Activated naive CD8-positive, alpha-beta T cell treated with anti-CD3 and anti-CD28 coated beads for 36 hours (primary cell): ENCODE measurements at regions not wholly inside any gene's neighbourhood (a gene's known extent, or its start where the extent isn't known, plus 50 kb on each side); places are given as distances from the start of the nearest gene placed in this dataset.

Source experiments
- DNase-seq: peaks from one replicate; pipeline ENCODE4 v3.0.0; 2021
- H3K27ac Mint-ChIP-seq: one replicate; pipeline ENCODE4 v1.8.0; 2022; ENCODE audit warnings: mild to moderate bottlenecking, moderate library complexity, mixed read lengths
- H3K27me3 Mint-ChIP-seq: one replicate; pipeline ENCODE4 v1.8.0; 2022; ENCODE audit warnings: mild to moderate bottlenecking, mixed read lengths
- H3K36me3 Mint-ChIP-seq: one replicate; pipeline ENCODE4 v1.8.0; 2021; ENCODE audit warnings: mild to moderate bottlenecking, mixed read lengths
- H3K4me1 Mint-ChIP-seq: one replicate; pipeline ENCODE4 v1.8.0; 2021; ENCODE audit warnings: mixed read lengths
- H3K4me3 Mint-ChIP-seq: one replicate; pipeline ENCODE4 v1.8.0; 2022; ENCODE audit warnings: mild to moderate bottlenecking, moderate library complexity, mixed read lengths
- H3K9me3 Mint-ChIP-seq: one replicate; pipeline ENCODE4 v1.8.0; 2022; ENCODE audit warnings: mixed read lengths

- H3K9me3 Mint-ChIP-seq: no peaks in the 10 kb centered on the region
- no peaks in the 10 kb centered on the region for H3K27me3 Mint-ChIP-seq
- H3K4me1 Mint-ChIP-seq: no peaks in the 10 kb centered on the region
- no peak overlapping the region for H3K4me3 Mint-ChIP-seq
- H3K27ac Mint-ChIP-seq: no peak overlapping the region
- no peak for DNase-seq
- no peaks in the 10 kb centered on the region for H3K36me3 Mint-ChIP-seq
Observed at GRCh38 chr18:6604573-6604941, 125.0 kb upstream of the ARHGAP28 start.

GRCh38 chr18:6605115-6605869, 124.2 kb upstream of the ARHGAP28 start:
- Mint-ChIP-seq H3K4me3 (no peak overlapping the region), H3K27ac (no peak overlapping the region), H3K27me3 (no peaks in the 10 kb centered on the region), H3K36me3 (no peaks in the 10 kb centered on the region), H3K4me1 (no peaks in the 10 kb centered on the region), H3K9me3 (no peaks in the 10 kb centered on the region)
- DNase-seq: no peak

- no peak overlapping the region for H3K27ac Mint-ChIP-seq
- H3K4me3 Mint-ChIP-seq: no peak overlapping the region
- no peaks in the 10 kb centered on the region for H3K27me3 Mint-ChIP-seq
- H3K4me1 Mint-ChIP-seq: no peaks in the 10 kb centered on the region
- H3K36me3 Mint-ChIP-seq: no peaks in the 10 kb centered on the region
- DNase-seq: no peak
- H3K9me3 Mint-ChIP-seq: no peaks in the 10 kb centered on the region
Observed at GRCh38 chr18:6606411-6607085, 123.0 kb upstream of the ARHGAP28 start.

GRCh38 chr18:6607343-6607742, 122.2 kb upstream of the ARHGAP28 start:
- no peak overlapping the region for H3K27ac Mint-ChIP-seq
- no peaks in the 10 kb centered on the region for H3K9me3 Mint-ChIP-seq
- no peaks in the 10 kb centered on the region for H3K4me1 Mint-ChIP-seq
- H3K36me3 Mint-ChIP-seq: no peaks in the 10 kb centered on the region
- H3K27me3 Mint-ChIP-seq: no peaks in the 10 kb centered on the region
- no peak for DNase-seq
- no peak overlapping the region for H3K4me3 Mint-ChIP-seq

GRCh38 chr18:6609666-6610264, 119.8 kb upstream of the ARHGAP28 start:
- Mint-ChIP-seq H3K9me3 (no peaks in the 10 kb centered on the region), H3K27me3 (no peaks in the 10 kb centered on the region), H3K27ac (no peak overlapping the region), H3K4me3 (no peak overlapping the region), H3K36me3 (no peaks in the 10 kb centered on the region), H3K4me1 (no peaks in the 10 kb centered on the region)
- no peak for DNase-seq

- Mint-ChIP-seq H3K4me3 (no peak overlapping the region), H3K27me3 (no peaks in the 10 kb centered on the region), H3K27ac (no peak overlapping the region), H3K36me3 (no peaks in the 10 kb centered on the region), H3K4me1 (no peaks in the 10 kb centered on the region), H3K9me3 (no peaks in the 10 kb centered on the region)
- DNase-seq: no peak
Observed at GRCh38 chr18:6610466-6610865, 119.0 kb upstream of the ARHGAP28 start.

- H3K4me1 Mint-ChIP-seq: no peaks in the 10 kb centered on the region
Observed at GRCh38 chr18:6613581-6613980, 115.9 kb upstream of the ARHGAP28 start.

GRCh38 chr18:6614952-6615351, 114.6 kb upstream of the ARHGAP28 start:
- Mint-ChIP-seq H3K4me1 (no peaks in the 10 kb centered on the region), H3K27me3 (peaks cover 4% of the 10 kb centered on the region), H3K4me3 (no peak overlapping the region), H3K36me3 (no peaks in the 10 kb centered on the region), H3K9me3 (peaks cover 2% of the 10 kb centered on the region), H3K27ac (no peak overlapping the region)
- no peak for DNase-seq

More at GRCh38 chr18:6613581-6613980, 115.9 kb upstream of the ARHGAP28 start:
- Mint-ChIP-seq H3K4me3 (no peak overlapping the region), H3K27me3 (peaks cover 4% of the 10 kb centered on the region), H3K36me3 (no peaks in the 10 kb centered on the region), H3K27ac (no peak overlapping the region), H3K9me3 (peaks cover 2% of the 10 kb centered on the region)
- no peak for DNase-seq

GRCh38 chr18:6616981-6617380, 112.5 kb upstream of the ARHGAP28 start:
- no peak for DNase-seq
- H3K9me3 Mint-ChIP-seq: peaks cover 2% of the 10 kb centered on the region
- no peaks in the 10 kb centered on the region for H3K36me3 Mint-ChIP-seq
- no peak overlapping the region for H3K27ac Mint-ChIP-seq
- no peak overlapping the region for H3K4me3 Mint-ChIP-seq
- H3K4me1 Mint-ChIP-seq: no peaks in the 10 kb centered on the region
- peaks cover 4% of the 10 kb centered on the region for H3K27me3 Mint-ChIP-seq

- Mint-ChIP-seq H3K9me3 (no peaks in the 10 kb centered on the region), H3K4me1 (no peaks in the 10 kb centered on the region), H3K36me3 (no peaks in the 10 kb centered on the region), H3K27ac (no peak overlapping the region), H3K27me3 (no peaks in the 10 kb centered on the region), H3K4me3 (no peak overlapping the region)
- no peak for DNase-seq
Observed at GRCh38 chr18:6621437-6621836, 108.1 kb upstream of the ARHGAP28 start.

GRCh38 chr18:6623278-6623677, 106.2 kb upstream of the ARHGAP28 start:
- Mint-ChIP-seq H3K4me1 (no peaks in the 10 kb centered on the region), H3K36me3 (no peaks in the 10 kb centered on the region), H3K27ac (no peak overlapping the region), H3K4me3 (no peak overlapping the region), H3K9me3 (no peaks in the 10 kb centered on the region), H3K27me3 (no peaks in the 10 kb centered on the region)
- no peak for DNase-seq

- Mint-ChIP-seq H3K36me3 (no peaks in the 10 kb centered on the region), H3K9me3 (no peaks in the 10 kb centered on the region), H3K27me3 (no peaks in the 10 kb centered on the region), H3K27ac (no peak overlapping the region), H3K4me1 (no peaks in the 10 kb centered on the region), H3K4me3 (no peak overlapping the region)
- no peak for DNase-seq
Observed at GRCh38 chr18:6624271-6624660, 105.2 kb upstream of the ARHGAP28 start.

- Mint-ChIP-seq H3K27ac (no peak overlapping the region), H3K4me1 (no peaks in the 10 kb centered on the region), H3K4me3 (no peak overlapping the region), H3K9me3 (no peaks in the 10 kb centered on the region), H3K27me3 (no peaks in the 10 kb centered on the region), H3K36me3 (no peaks in the 10 kb centered on the region)
- no peak for DNase-seq
Observed at GRCh38 chr18:6624661-6625311, 104.7 kb upstream of the ARHGAP28 start.

GRCh38 chr18:6625481-6625880, 104.0 kb upstream of the ARHGAP28 start:
- H3K4me1 Mint-ChIP-seq: no peaks in the 10 kb centered on the region
- H3K36me3 Mint-ChIP-seq: no peaks in the 10 kb centered on the region
- H3K27ac Mint-ChIP-seq: no peak overlapping the region
- H3K9me3 Mint-ChIP-seq: no peaks in the 10 kb centered on the region
- no peak for DNase-seq
- H3K4me3 Mint-ChIP-seq: no peak overlapping the region
- no peaks in the 10 kb centered on the region for H3K27me3 Mint-ChIP-seq

- H3K27me3 Mint-ChIP-seq: no peaks in the 10 kb centered on the region
- H3K4me3 Mint-ChIP-seq: no peak overlapping the region
- H3K36me3 Mint-ChIP-seq: no peaks in the 10 kb centered on the region
- no peak overlapping the region for H3K27ac Mint-ChIP-seq
- H3K4me1 Mint-ChIP-seq: no peaks in the 10 kb centered on the region
- H3K9me3 Mint-ChIP-seq: no peaks in the 10 kb centered on the region
- DNase-seq: no peak
Observed at GRCh38 chr18:6626457-6626856, 103.1 kb upstream of the ARHGAP28 start.
